Gastroesophageal sphincter (tissue), 3 donors: ENCODE measurements at regions not wholly inside any gene's neighbourhood (a gene's known extent, or its start where the extent isn't known, plus 50 kb on each side); places are given as distances from the start of the nearest gene placed in this dataset.

Source experiments
- CTCF ChIP-seq, 4 experiments: fragments of 200-600 bp in 2 of 4; fragments of 450-650 bp in 2 of 4; sonication (generic) in 1 of 4; IDR thresholded peaks; one replicate each; pipeline ENCODE4 v1.5.1; 2017 to 2019; ENCODE audit warnings: antibody characterized with exemption in 4 of 4, mild to moderate bottlenecking in 2 of 4, moderate library complexity in 2 of 4
- EP300 ChIP-seq: sonication (generic); formaldehyde crosslinking; IDR thresholded peaks from one replicate; pipeline ENCODE4 v1.6.1; 2017; ENCODE audit warnings: antibody characterized with exemption, mild to moderate bottlenecking
- POLR2A ChIP-seq, 2 donors: fragments of 450-650 bp; IDR thresholded peaks; one replicate each; pipeline ENCODE4 v1.6.1; 2017; ENCODE audit warnings: antibody characterized with exemption in 2 of 2, mild to moderate bottlenecking in 2 of 2, moderate library complexity in 1 of 2
- POLR2AphosphoS5 ChIP-seq: sonication (generic); formaldehyde crosslinking; IDR thresholded peaks from one replicate; pipeline ENCODE4 v1.6.1; 2017; ENCODE audit warnings: antibody characterized with exemption

GRCh38 chr11:120039039-120039438 lies 98.9 kb downstream of the TRIM29 start:
- TF ChIP-seq POLR2AphosphoS5 (no peak), CTCF (IDR thresholded peaks at IDR 0.05) (no peak), EP300 (no peak), POLR2A (IDR thresholded peaks at IDR 0.05) (no peak)
